Muscle layer of colon (tissue), 2 donors: ENCODE measurements at regions not wholly inside any gene's neighbourhood (a gene's known extent, or its start where the extent isn't known, plus 50 kb on each side); places are given as distances from the start of the nearest gene placed in this dataset.

ENCODE experiments used
- H3K27ac ChIP-seq: one replicate; pipeline ENCODE4 v1.7.0; 2013; ENCODE audit warnings: low read depth, mild to moderate bottlenecking, low read length, moderate library complexity
- H3K27me3 ChIP-seq, 2 donors: one replicate each; pipeline ENCODE4 v1.7.0; 2013; ENCODE audit warnings: low read length in 2 of 2, mild to moderate bottlenecking in 2 of 2; ENCODE audit not compliant: insufficient read depth in 2 of 2, control insufficient read depth in 1 of 2
- H3K36me3 ChIP-seq: one replicate; pipeline ENCODE4 v1.7.0; 2013; ENCODE audit warnings: mild to moderate bottlenecking, low read length; ENCODE audit not compliant: insufficient read depth
- H3K4me1 ChIP-seq: one replicate; pipeline ENCODE4 v1.7.0; 2013; ENCODE audit warnings: mild to moderate bottlenecking, low read length; ENCODE audit not compliant: insufficient read depth
- H3K4me3 ChIP-seq, 2 donors: one replicate each; pipeline ENCODE4 v1.7.0; 2013; ENCODE audit warnings: low read length in 2 of 2, low read depth in 1 of 2, mild to moderate bottlenecking in 1 of 2, moderate library complexity in 1 of 2
- H3K9ac ChIP-seq: one replicate; pipeline ENCODE4 v1.7.0; 2013; ENCODE audit warnings: low read length
- H3K9me3 ChIP-seq: one replicate; pipeline ENCODE4 v1.7.0; 2013; ENCODE audit warnings: mild to moderate bottlenecking, low read length
- donor health status: abdominal sarcoma.
- donor health status: Adenocarcinoma of cecum.

DNA sequence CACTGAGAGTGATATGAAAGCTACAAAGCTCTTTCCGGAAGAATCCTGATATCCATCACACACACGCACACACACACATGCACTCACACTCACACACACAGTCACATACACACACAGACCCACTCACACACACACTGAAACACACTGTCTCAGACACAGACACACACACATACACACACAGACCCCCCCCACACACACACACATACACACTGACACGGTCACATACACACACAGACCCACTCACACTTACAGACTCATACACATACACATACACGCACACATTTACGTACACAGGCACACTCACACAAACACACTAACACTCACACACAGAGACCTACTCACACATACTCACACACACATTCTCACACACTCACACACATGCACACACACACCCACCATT is 58.6 kb downstream of the LIG4 start:
- Histone ChIP-seq H3K27me3 (no peaks in the 10 kb centered on the region), H3K4me1 (no peaks in the 10 kb centered on the region), H3K36me3 (no peaks in the 10 kb centered on the region), H3K9me3 (no peaks in the 10 kb centered on the region), H3K27ac (no peak overlapping the region), H3K9ac (no peak overlapping the region), H3K4me3 (no peak overlapping the region)

GRCh38 chr13:108155185-108156106 is 59.9 kb downstream of the LIG4 start:
- no peaks in the 10 kb centered on the region for H3K9me3 ChIP-seq

GRCh38 chr13:108154421-108154858 is 60.9 kb downstream of the LIG4 start:
- H3K27ac ChIP-seq: no peak overlapping the region
- H3K9me3 ChIP-seq: no peaks in the 10 kb centered on the region
- no peaks in the 10 kb centered on the region for H3K4me1 ChIP-seq
- H3K9ac ChIP-seq: no peak overlapping the region
- no peak overlapping the region for H3K4me3 ChIP-seq
- no peaks in the 10 kb centered on the region for H3K27me3 ChIP-seq
- H3K36me3 ChIP-seq: no peaks in the 10 kb centered on the region

More at GRCh38 chr13:108155185-108156106, 59.9 kb downstream of the LIG4 start:
- Histone ChIP-seq H3K27me3 (no peaks in the 10 kb centered on the region), H3K4me1 (no peaks in the 10 kb centered on the region), H3K36me3 (no peaks in the 10 kb centered on the region), H3K9ac (no peak overlapping the region), H3K27ac (no peak overlapping the region), H3K4me3 (no peak overlapping the region)

DNA sequence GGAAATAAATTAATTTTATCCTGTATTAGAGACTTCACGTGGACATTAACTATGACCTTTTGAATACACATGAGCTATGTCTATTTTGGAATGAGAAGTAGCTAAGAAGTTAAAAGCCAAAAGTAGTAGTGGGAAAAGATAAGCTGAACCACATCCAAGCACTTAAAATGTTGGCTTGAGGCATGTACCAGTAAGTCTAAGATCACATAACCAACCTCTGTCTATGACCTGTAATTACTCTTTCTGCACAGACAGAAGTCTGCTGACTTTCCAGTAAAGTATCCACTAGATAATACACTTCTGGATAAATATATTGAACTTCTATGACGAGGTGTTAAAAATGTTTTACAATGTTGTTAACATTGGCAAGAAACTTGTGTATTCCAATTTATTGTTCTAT is 68.7 kb downstream of the LIG4 start:
- Histone ChIP-seq H3K36me3 (no peaks in the 10 kb centered on the region), H3K4me1 (no peaks in the 10 kb centered on the region), H3K9ac (no peak overlapping the region), H3K4me3 (no peak overlapping the region), H3K27ac (no peak overlapping the region), H3K9me3 (no peaks in the 10 kb centered on the region), H3K27me3 (no peaks in the 10 kb centered on the region)

- H3K36me3 ChIP-seq: no peaks in the 10 kb centered on the region
- no peaks in the 10 kb centered on the region for H3K27me3 ChIP-seq
- no peaks in the 10 kb centered on the region for H3K4me1 ChIP-seq
These were observed 72.5 kb downstream of the LIG4 start for GRCh38 chr13:108142702-108143436.

DNA sequence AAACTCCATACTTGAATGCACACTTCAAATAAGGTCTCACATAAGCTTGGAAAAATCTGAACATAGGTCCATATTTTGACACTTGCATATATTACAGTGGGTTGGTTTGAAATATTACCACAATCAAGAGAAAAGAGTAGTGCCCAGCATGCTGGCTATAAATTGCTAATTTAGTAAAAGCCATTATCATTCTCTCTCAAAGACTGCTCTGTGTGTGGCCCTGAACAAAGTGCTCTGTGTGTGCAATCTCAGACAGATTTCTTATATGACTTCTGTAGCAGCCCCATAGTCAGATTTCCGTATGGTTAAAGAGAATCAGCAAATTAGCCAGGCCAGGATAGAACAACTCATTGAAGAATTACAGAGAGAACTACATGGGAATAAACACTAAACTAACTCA is 78.2 kb downstream of the LIG4 start:
- Histone ChIP-seq H3K9me3 (no peaks in the 10 kb centered on the region), H3K9ac (no peak overlapping the region), H3K4me1 (no peaks in the 10 kb centered on the region), H3K36me3 (no peaks in the 10 kb centered on the region), H3K27me3 (no peaks in the 10 kb centered on the region), H3K27ac (no peak overlapping the region), H3K4me3 (no peak overlapping the region)

More at GRCh38 chr13:108142702-108143436, 72.5 kb downstream of the LIG4 start:
- Histone ChIP-seq H3K9ac (no peak overlapping the region), H3K9me3 (no peaks in the 10 kb centered on the region), H3K4me3 (no peak overlapping the region), H3K27ac (no peak overlapping the region)

- no peaks in the 10 kb centered on the region for H3K9me3 ChIP-seq
- no peaks in the 10 kb centered on the region for H3K27me3 ChIP-seq
- H3K36me3 ChIP-seq: no peaks in the 10 kb centered on the region
- H3K27ac ChIP-seq: no peak overlapping the region
- H3K4me3 ChIP-seq: no peak overlapping the region
- no peak overlapping the region for H3K9ac ChIP-seq
- H3K4me1 ChIP-seq: no peaks in the 10 kb centered on the region
These were observed 87.9 kb downstream of the LIG4 start for GRCh38 chr13:108127406-108127805.

DNA sequence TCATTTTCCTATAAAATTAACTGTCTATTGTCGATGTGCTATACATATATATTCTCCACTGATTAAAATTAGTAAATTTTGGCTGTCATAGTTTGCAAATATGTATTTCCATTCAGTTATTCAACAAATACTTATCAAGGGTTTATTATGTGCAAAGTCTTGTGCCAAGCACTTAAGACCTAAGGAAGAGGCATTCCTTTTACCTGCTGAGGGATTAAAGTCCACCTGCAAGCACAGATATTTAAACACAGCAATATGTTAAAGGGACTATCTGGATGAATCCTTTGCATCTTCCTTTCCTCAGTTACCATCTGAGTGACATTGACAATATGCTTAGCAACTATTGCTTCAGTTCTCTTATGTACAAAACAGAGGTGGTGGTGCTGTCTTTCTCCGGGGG is 89.3 kb downstream of the LIG4 start:
- Histone ChIP-seq H3K4me1 (no peaks in the 10 kb centered on the region), H3K27ac (no peak overlapping the region), H3K4me3 (no peak overlapping the region), H3K36me3 (no peaks in the 10 kb centered on the region), H3K27me3 (no peaks in the 10 kb centered on the region), H3K9me3 (no peaks in the 10 kb centered on the region), H3K9ac (no peak overlapping the region)

- no peak overlapping the region for H3K4me3 ChIP-seq
- no peaks in the 10 kb centered on the region for H3K9me3 ChIP-seq
- no peaks in the 10 kb centered on the region for H3K4me1 ChIP-seq
- no peak overlapping the region for H3K27ac ChIP-seq
- H3K9ac ChIP-seq: no peak overlapping the region
- no peaks in the 10 kb centered on the region for H3K27me3 ChIP-seq
- H3K36me3 ChIP-seq: no peaks in the 10 kb centered on the region
These were observed 93.9 kb downstream of the LIG4 start for GRCh38 chr13:108121406-108121805.

GRCh38 chr13:108120856-108121255 is 94.5 kb downstream of the LIG4 start:
- no peak overlapping the region for H3K27ac ChIP-seq
- no peaks in the 10 kb centered on the region for H3K4me1 ChIP-seq
- H3K9ac ChIP-seq: no peak overlapping the region
- no peaks in the 10 kb centered on the region for H3K27me3 ChIP-seq
- no peaks in the 10 kb centered on the region for H3K36me3 ChIP-seq
- H3K4me3 ChIP-seq: no peak overlapping the region
- H3K9me3 ChIP-seq: no peaks in the 10 kb centered on the region

GRCh38 chr13:108120302-108120701 is 95.0 kb downstream of the LIG4 start:
- Histone ChIP-seq H3K9me3 (no peaks in the 10 kb centered on the region), H3K4me1 (no peaks in the 10 kb centered on the region), H3K27ac (no peak overlapping the region), H3K9ac (no peak overlapping the region), H3K36me3 (no peaks in the 10 kb centered on the region), H3K4me3 (no peak overlapping the region), H3K27me3 (no peaks in the 10 kb centered on the region)
